ENCODE measurements at regions not wholly inside any gene's neighbourhood (a gene's known extent, or its start where the extent isn't known, plus 50 kb on each side); places are given as distances from the start of the nearest gene placed in this dataset.

DNA sequence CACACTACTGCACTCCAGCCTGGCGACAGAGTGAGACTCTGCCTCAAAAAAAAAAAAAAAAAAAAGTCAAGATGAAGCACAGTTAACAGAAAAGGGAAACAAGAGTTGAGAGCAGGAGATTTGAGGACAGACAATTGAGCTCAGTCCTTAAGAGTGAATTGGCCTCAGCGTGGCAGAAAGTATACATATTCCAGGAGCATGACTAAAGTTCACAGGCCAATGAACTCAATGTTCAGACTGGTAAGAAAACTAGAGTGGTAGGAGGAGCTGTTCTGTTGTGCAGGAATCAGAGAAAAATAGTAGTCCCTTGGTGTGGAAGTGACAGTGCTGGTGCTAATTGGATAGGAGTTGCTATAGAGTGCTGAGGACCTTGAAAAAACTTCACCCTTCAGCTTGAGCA is 60.0 kb downstream of the NRN1 start:
- DNase-seq: no peak

DNA sequence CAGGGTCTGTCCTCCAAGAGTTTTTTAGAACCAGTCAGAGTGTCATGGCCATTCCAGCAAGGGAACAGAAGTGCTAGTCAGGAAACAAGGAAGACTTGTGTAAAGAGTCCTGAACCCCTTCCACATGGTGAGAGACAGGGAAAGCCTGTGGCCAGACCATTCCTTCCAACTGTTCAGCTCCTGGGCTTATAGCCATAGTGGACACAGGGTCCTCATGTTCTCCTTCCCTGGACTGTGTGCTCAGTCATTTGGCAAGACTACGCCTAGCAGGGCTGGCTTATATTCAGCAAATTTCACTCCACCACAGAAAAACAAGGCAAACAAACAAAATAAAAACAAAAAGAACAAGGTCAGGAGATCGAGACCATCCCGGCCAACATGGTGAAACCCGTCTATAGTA is 60.5 kb downstream of the NRN1 start:
- no peak for DNase-seq

DNA sequence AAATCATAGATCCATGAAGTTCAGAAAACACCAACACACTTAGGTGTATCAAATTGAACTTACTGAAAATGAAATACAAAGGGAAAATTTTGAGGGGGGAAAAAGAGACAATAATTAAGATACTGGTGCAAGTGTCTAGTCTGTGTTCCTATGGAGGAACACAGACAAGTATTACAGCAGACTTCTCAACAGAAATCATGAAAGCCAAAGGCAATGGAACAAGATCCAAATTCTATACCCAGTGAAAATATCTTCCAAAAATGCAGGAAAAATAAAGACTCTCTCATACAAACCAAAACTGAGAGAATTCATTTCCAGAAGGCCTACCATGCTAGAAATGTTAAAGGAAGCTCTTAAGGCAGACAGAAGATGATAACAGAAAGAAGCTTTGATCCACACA is 63.1 kb downstream of the NRN1 start:
- no peak for DNase-seq

DNA sequence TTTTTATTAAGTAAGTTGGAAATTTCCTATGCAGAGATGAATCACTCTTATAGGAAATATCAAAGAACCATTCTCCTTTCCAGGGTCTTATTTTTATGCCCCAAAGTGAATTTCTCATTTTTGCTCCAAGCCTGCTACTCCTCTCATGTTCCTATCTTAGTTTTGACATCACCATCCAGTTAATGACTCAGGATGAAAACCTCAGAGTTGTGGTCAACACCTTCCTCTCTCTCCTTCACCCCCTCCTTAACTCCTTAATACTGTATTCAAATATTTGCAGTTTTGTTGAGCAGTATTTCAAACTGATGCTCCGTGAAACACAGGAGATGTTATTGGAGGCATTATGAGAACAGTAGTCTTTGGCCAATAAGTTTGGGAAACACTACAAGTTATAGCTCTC is 64.1 kb downstream of the NRN1 start:
- no peak for DNase-seq

DNA sequence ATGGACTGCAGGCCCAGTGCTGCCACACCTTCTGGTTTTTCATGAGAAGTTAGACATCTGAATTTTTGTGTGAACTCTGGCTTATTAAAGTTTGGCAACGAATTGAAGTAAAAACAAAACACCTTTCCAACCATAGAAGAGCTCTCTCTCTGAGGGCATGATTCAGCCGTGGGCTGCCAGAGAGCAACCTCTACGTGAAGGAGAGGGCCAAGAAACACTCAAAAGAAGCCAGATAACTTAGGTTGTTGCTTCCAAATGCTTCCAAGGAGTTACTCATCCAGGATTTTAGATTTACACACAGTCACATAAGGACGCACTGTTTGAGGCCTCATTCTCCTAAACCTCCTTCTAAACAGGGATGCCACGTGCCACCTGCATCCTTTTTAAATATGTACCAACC is 65.5 kb downstream of the NRN1 start:
- DNase-seq: no peak

DNA sequence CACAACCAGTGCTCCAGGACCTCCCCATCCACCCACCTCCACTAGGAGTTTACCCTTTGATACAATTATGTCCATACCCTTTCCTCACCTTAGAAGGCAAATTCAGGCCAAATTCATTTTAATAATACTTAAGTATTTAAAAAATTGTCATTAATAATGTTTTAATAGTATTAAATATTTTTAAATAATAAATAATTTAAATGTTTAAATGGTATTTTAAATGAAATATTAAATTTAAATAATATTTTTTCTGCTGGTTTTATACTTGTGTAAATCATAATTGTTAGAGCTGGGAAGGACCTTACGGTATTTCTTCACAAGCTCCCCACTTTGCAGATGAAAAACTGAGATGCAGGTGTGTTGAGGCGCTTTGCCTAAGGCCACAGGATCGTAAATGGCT is 67.8 kb downstream of the NRN1 start:
- DNase-seq: no peak

DNA sequence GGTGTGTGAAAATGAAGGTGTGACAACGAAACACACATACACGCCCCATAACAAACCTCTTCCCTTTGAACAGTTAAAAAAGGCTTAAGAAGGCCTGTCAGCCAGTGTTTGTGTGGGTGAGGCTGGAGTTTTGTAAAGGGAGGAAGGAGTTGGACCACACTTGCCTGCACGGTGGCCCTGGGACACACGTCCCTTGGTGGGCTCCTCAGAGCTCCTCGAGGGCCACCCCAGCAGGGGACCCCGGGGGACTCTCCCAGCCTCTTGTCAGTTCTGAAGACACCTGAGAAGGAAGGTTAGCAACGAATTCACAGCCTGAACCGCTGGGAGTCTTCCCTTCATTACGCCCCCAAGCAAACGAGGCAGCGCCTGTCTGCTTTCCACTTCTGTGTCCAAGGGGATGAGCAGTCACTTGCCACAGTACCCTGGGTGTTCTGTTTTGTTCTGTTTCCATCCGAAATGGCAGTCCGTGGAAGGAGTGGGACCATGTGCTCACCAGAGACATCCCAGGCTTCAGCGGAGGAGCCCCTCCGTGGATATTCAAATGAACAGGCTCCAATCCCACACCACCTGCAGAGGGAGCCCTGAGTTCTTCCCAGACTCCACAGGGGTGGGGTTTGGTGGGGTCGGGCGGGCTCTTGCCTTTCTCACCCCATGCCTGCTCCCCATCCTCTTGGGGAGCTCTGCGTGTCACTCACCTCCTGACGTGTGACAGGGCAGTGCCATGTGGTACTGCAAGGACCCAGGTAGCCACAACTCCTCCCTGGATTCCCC is 68.6 kb downstream of the NRN1 start:
- DNase-seq: no peak

DNA sequence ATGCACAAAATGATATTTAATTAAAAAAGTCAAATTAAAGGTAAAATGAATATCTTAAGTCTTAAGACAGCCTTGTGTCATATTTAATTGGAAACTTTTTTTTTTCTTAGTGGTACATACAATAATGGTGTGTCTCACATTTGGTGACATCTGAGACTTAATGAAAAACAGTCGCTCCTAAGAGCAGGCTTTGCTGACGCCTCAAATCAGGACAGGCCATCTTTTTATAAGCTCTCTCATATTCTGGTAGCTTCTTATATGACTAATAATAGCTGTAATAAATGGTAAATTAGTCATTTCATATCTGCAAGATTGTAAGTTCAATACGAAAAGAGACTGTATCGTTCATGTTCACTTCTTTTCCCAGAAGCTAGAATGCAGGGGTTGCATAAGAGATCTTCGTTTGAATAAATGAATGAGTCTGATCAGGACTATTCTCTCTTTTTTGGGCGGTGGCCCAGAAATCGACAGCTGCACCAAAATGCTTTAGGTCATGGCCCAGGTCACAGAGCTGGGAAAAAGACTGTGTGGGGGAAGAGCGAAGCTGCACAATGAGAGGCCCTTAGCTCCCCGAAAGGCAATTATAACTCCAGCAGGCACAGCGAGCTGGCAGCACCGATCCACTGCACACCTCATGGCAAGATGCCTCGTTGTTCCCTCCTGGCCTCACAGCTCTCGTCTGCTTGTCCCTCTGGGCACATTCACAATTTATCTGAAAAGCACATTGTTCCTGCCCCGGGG is 69.4 kb downstream of the NRN1 start:
- DNase-seq: no peak

DNA sequence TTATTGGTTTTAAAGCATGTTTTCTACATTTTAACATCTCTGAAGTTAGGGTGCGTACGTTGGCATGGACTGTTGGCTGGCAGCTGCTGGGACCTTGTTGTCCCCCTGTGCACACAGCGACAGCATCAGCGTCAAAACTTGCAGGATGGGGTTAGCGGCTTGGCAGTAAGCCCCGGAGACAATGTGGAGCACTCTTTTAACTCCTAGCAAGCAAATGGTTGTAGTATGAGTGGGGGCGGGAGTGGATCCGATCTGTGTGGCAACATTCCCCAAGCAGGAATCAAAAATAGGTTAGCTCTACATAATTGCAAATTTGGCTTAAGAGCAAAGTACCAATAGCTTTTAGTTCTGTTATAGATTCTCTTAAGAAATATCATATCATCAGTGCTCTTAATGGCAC is 70.1 kb downstream of the NRN1 start:
- no peak for DNase-seq

DNA sequence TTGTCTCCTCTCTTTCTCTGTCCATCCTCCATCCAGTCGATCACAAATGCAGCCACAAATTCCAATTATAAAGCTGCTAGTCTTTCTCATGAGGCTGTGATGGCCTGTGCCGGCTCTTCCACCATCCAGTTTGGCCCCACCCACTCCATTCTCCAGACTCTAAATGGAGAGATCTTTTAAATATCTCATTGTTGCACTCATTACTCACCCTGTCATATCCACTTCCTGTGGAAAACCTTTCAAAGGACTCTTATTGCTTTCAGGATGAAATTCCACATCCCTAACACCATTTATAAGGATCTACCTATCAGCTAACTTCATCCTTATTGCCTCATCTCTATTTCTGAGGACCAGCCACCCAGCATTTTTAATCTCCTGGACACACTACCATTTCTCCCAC is 70.6 kb downstream of the NRN1 start:
- DNase-seq: no peak

DNA sequence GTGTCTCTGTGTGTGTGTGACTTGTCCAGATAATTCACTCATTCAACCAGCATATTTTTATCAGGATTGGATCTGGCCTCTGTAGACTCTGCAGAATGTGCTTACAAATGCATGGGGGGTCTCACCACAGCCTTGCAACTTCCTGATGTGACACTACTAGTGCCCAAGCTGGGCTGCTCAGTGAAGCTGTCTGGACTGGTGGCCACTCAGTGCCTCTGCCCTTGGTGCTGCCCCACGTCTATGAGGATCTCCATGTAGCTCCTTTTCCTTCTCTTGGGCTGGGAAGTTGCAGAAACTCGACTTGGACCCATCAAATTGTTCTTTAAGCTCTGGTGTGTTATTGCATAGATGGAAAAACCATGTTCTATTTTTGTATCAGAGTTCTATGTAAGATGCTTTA is 75.8 kb downstream of the NRN1 start:
- DNase-seq: no peak

DNA sequence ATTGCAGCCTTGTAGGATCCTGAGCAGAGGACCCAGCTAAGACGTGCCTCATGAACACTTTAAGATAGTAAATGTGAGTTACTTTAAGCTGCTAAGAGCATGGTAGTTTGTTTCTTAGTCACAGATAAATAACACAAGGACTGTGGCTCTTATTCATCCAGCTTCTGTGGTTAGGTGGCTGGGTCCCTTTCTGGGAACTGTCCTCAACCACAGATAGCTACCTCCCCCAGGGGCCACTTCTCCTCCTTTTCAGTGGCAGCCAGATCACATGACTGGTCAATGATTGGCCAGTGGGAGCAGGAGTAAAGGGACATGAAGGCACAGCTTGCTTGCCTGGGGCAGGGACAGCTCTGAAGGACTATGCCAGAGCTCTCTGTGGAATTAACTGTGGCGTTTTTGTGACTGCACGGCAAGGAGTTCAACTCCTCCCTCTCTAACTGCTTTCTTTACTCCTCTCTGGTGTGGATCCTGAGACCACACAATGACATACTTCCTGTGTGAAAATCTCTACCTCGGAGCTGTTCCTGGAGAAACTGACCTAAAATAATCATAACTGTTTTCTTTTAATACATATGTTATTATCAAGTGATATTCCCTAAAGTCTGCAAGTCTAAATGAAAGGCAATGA is 76.5 kb downstream of the NRN1 start:
- no peak for DNase-seq

DNA sequence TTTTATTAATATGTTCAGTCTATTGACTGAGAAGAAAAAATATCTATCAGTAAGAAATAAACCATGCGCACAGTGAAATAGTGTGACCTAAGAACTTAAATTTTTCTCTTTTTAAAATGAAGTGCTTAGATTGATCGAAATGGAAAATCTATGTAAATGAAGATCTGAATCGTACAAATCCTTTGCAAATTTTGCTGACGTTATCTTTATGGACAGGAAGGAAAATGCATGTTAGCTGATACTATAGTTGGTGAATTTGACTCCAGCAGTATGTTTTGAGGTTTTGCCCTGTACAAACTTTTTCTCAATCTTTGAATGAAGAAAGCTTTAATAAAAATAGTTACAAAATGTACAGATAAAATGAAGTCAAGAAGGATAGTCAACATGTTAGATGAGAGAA is 82.9 kb downstream of the NRN1 start:
- no peak for DNase-seq

DNA sequence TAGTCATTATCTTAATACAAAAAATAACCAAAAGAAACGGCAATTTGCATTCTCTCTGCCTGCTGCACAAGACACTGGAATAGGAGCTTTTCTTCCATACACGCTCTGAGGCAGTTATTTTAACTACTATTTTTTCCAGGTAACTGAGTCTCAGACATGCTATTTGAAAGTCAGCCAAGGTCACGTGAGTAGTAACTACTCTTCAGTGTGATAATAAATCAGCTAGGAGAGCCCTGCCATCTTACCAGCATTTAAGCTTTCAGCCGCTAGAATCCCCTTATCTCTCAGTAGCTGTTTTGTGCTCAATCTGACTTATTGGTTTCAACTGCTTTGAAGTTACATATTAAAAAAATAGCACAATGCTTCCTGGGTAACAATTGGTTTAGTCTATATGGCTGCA is 84.5 kb downstream of the NRN1 start:
- no peak for DNase-seq

DNA sequence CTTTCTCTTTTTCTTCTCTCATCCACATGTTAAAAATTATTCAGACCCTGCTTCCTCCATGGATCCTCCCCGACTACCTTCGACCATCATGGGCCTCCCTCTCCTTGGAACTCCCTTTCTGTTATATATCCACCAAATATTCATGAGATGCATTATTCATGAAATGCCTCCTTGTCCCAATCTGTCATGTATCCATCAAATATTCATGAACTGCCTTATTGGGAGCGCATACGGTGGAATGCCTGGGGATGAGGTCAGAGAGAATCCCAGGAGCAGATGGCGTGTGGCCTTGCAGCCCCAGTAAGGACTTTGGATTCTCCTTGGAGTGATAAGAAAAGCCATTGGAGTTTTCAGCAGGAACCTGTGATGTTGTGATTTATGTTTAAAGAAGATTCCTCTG is 97.0 kb downstream of the NRN1 start:
- DNase-seq: no peak

DNA sequence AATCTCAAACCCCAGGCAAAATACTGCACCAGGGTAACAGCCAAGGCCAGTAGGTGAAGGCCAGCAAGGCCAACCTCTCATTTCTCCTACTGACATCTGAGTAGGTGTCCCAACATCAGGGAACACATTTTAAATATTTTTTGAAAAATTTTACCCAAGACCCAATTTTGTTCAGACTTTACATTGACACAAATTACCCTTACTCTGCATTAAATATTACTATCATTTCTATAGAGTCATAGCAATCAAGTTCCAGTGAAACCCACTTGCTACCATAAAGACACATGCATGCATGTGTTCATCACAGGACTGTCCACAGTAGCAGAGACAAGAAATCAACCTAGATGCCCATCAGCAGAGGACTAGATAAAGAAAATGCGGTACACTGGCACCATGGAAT is 99.9 kb downstream of the NRN1 start:
- no peak for DNase-seq

DNA sequence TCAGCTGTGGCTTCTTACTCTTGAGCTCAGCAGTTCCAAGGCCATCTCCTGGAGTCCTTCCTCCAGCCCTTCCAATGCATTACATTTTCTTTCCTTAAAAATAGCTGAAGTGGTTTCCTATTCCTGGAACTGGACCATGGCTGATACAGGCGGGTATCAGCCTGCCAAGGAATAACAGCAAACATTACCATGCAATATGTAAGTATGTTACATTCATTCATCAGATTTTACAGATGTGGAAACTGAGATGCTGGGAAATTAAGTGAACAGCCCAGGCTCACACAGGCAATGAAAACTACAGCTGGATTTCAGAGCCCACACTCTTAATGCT is 100.4 kb downstream of the NRN1 start:
- no peak for DNase-seq

DNA sequence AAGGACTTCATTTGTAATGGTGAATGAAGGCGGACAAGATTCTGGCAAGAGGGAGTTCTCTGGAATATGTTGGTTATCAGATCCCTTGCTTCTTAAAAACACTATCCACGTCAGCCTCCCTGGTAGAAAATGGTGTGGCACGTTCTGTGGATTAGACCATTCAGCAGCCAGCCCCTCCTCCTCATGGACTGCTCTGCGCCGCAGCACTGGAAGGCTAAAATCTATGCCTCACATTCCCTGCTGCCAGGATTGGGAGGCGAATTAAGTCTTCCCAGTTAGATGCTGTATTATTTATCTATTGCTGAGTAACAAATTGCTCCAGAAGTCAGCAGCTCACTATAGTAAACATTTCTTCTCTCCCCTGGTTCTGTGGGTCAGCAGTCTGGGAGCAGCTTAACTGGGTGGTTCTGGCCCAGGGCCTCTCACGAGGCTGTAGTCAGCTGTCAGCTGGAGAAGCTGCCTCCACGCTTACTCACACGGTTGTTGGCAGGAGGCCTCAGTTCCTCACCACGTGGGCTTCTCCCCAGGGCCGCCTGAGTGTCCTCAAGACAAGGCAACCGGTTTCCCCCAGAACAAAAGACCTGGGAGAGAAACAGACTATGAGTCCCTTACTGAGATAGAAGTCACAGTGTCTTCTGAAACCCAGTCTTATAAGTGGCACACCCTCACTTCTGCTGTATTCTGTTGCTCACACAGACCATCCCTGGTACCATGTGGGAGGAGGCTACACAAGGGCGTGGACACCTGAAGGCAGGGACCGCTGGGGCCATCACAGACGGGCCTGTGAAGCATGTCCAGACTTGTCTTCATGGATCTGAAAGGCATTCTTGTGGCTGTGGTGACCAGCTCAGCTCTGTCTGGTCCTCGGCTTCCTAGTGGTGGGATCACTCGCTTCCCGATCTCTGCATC is 101.0 kb downstream of the NRN1 start:
- DNase-seq: no peak

DNA sequence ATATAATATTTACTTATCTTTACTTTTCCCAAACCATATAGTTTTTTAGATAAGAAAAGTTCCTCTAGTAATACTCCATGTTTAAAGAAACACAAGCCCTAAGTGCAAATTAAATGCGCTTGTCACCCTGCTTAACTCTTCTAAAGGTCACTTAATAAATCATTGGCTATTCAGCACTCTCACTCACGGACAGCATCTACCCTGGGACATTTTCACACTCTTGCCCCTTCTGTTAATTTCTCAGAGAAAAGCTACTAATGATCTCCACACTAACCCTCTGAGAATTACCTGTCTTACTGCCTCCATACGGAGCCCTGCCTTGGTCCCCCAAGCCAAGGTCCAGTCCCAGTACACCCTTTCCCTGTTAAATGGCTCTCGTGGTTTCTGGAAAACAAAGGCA is 102.2 kb downstream of the NRN1 start:
- no peak for DNase-seq

DNA sequence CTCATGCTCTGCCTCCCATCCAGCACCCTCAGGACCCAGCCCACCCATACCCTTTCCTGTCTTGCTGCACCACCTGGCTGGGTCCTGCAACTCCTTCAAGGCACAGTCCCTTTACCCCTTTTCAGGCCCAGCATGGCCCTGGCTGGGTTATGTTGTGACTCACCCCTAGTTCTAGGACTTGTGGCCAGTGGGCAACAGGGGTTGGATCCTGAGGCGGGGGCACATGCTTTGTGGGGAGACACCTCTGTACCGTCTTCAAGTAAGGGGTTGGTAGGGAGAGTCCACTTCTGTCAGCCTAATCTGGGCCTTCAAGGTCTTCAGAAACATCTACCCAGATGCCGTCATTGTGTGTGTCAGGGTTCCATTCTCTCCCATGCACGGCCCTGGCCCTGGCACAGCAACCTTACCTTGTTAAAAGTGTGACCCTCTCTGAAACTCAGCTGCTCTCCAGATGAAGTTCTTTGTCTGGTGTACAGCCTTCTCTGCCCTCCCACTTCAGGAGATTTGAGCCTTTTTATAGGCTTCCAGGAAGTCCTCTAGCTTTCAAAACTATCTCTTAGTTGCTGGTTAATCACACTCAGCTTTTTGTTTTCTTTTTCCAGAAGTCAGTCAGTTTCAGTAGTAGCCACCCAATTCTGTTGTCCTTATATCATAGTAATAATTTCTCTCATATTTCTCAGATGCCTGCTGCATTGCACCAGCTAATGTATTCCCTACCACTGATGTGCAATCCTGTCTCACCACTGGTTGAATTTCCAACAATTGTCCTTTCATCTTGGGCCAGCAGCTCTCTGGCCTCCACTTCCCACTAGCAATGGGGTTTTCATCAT is 107.3 kb downstream of the NRN1 start:
- no peak for DNase-seq

DNA sequence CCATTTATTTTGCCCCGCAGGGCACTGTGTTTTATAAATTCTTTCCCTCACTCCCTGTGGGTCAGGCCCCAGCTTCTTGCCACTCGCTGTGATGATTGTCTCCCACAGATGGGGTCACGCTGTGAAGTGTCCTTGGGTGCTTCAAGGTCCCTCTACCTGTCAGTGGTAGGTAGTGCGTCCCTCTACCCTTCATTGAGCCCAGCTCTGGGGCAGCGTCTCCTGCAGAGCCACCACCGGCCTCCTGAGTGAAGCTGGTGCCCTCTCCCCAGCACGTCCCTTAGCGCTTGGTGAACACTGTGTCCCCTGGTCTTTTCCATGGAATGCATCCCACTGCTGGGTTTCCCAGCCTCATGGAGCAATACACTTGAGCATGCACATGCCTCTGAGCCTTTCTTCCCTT is 108.2 kb downstream of the NRN1 start:
- no peak for DNase-seq

DNA sequence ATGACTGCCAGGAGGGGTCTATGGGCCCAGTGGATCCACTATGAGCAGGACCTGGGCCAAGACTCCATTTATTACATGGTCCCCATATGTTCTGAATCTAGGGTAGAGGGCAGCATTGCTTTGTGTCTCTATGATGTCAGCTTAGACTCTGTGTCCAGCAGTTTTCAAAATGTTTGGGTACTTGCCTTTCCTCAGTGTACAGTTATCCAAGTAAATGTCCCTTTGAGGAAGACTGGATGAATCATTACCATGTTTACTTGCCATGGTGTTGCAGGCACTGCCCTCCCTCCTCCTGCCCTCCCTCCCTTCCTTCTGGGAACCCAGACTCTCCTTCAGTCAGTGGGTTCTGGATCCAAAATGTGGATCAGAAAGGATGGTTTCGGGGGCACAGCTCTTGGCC is 108.6 kb downstream of the NRN1 start:
- DNase-seq: no peak
